Ascending aorta (tissue), 2 donors: ENCODE measurements at regions not wholly inside any gene's neighbourhood (a gene's known extent, or its start where the extent isn't known, plus 50 kb on each side); places are given as distances from the start of the nearest gene placed in this dataset.

Source experiments
- DNase-seq, 2 donors: peaks; one replicate each; pipeline ENCODE4 v3.0.0-alpha.2; 2019; ENCODE audit warnings: low spot score in 2 of 2
- H3K27ac ChIP-seq, 2 donors: fragments of 200-600 bp; sonication (generic); one replicate each; pipeline ENCODE4 v1.5.1; 2016 to 2017; ENCODE audit warnings: mild to moderate bottlenecking in 1 of 2
- H3K27me3 ChIP-seq: fragments of 200-600 bp; sonication (generic); one replicate; pipeline ENCODE4 v1.5.1; 2017
- H3K36me3 ChIP-seq, 2 donors: fragments of 200-600 bp; sonication (generic); one replicate each; pipeline ENCODE4 v1.5.1; 2016
- H3K4me1 ChIP-seq, 2 donors: fragments of 200-600 bp; sonication (generic); one replicate each; pipeline ENCODE4 v1.5.1; 2016 to 2017; ENCODE audit warnings: mild to moderate bottlenecking in 1 of 2
- H3K4me3 ChIP-seq, 2 donors: fragments of 200-600 bp; sonication (generic); one replicate each; pipeline ENCODE4 v1.5.1; 2016 to 2017; ENCODE audit warnings: mild to moderate bottlenecking in 1 of 2
- H3K9me3 ChIP-seq, 2 donors: fragments of 200-600 bp; sonication (generic); one replicate each; pipeline ENCODE4 v1.5.1; 2016
- intact Hi-C: fragments of 100-400 bp; cut with DNase I; formaldehyde crosslinking; loops from one replicate; pipeline ENCODE4 v1.15.1; 2023
- TF ChIP-seq, protein P1 (sequence below), 3 experiments: fragments of 200-600 bp in 2 of 3; fragments of 450-650 bp in 1 of 3; sonication (generic) in 2 of 3; IDR thresholded peaks; one replicate each; pipeline ENCODE4 v1.5.1; 2016 to 2019; ENCODE audit warnings: antibody characterized with exemption in 3 of 3, mild to moderate bottlenecking in 1 of 3, moderate library complexity in 1 of 3

DNA sequence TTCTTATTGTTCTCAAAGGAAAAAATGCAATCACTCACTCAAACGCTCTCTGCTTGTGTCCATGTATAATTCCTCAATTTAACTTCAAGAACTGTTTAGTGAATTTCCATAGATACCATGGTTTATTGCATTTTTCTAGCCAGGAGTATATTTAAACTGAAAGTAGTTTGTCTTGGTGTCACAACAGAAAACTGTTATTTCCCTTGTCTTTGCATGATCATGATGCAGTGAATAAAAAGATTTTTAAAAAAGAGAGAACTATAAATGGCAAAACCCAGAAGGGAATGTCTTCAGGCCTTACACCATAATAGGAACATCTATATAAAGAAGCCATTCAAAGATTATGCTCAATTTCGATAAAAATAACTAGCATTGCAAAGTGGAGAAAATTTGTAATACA lies 523.5 kb upstream of the ADGRL4 start:
- intact Hi-C loops: no loop called here
- TF ChIP-seq, protein P1, sequence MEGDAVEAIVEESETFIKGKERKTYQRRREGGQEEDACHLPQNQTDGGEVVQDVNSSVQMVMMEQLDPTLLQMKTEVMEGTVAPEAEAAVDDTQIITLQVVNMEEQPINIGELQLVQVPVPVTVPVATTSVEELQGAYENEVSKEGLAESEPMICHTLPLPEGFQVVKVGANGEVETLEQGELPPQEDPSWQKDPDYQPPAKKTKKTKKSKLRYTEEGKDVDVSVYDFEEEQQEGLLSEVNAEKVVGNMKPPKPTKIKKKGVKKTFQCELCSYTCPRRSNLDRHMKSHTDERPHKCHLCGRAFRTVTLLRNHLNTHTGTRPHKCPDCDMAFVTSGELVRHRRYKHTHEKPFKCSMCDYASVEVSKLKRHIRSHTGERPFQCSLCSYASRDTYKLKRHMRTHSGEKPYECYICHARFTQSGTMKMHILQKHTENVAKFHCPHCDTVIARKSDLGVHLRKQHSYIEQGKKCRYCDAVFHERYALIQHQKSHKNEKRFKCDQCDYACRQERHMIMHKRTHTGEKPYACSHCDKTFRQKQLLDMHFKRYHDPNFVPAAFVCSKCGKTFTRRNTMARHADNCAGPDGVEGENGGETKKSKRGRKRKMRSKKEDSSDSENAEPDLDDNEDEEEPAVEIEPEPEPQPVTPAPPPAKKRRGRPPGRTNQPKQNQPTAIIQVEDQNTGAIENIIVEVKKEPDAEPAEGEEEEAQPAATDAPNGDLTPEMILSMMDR (IDR thresholded peaks at IDR 0.05): no peak
- H3K36me3 ChIP-seq: no peaks in the 10 kb centered on the region

DNA sequence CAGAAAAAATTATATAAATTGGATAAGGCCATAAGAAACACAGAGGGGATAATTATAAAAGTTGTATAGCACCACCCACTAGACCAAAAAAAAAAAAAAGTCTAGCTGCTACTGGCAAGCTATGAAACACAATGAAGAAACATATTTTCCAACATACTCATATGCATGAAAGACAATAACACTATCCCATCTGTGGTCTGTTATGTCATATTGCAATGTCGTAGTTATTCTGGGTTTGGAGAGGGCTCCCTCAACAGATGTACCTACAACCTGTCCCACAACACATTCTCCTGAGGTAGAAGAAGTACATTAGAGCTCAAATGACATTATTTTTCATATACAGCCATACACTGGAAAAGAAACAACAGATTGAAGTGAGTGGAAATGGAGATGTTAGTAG lies 517.6 kb upstream of the ADGRL4 start:
- H3K36me3 ChIP-seq: no peaks in the 10 kb centered on the region
- H3K4me1 ChIP-seq: no peaks in the 10 kb centered on the region
- TF ChIP-seq, protein P1 (IDR thresholded peaks at IDR 0.05): no peak
- H3K27me3 ChIP-seq: no peaks in the 10 kb centered on the region
- no peak for DNase-seq
- H3K27ac ChIP-seq: no peak overlapping the region
- H3K9me3 ChIP-seq: no peaks in the 10 kb centered on the region
- intact Hi-C loops: no loop called here
- no peak overlapping the region for H3K4me3 ChIP-seq

More for the DNA sequence above, 523.5 kb upstream of the ADGRL4 start:
- H3K4me1 ChIP-seq: no peaks in the 10 kb centered on the region
- DNase-seq: no peak
- H3K9me3 ChIP-seq: no peaks in the 10 kb centered on the region
- no peaks in the 10 kb centered on the region for H3K27me3 ChIP-seq
- H3K27ac ChIP-seq: no peak overlapping the region
- no peak overlapping the region for H3K4me3 ChIP-seq

DNA sequence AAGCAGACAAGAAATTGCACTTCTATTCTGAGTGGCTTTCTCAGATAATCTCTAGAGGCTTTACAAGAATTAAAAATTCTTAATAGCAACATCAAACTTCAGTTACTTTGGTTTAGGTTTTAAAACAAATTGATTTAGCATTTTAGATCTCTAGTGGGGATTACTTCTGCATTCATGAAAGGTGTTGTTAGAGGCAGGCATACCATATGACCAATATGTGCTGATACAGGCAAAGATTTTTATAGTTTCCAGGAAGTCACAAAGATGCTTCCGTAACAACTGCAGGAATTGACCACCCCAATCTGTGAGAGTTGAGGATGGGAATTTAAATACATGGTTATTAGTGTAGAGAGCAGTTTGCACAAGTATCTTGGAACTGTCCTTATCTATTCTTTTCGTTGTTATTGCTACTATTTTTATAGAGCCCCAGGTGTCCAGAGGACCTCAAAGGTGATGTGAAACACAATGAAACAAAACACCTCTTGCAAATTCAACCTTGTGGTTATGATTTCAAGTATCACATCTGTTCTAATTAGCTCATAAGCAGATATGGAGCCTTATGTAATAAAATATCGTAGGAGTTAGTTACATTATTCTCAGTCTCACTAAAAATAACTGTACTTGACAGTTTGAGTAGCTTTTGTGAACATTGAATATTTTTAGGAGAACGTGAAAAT lies 512.7 kb upstream of the ADGRL4 start:
- Histone ChIP-seq H3K4me1 (no peaks in the 10 kb centered on the region), H3K4me3 (no peak overlapping the region), H3K9me3 (no peaks in the 10 kb centered on the region), H3K27me3 (no peaks in the 10 kb centered on the region), H3K27ac (no peak overlapping the region), H3K36me3 (no peaks in the 10 kb centered on the region)
- intact Hi-C loops: no loop called here
- TF ChIP-seq, protein P1 (IDR thresholded peaks at IDR 0.05): no peak
- DNase-seq: no peak

DNA sequence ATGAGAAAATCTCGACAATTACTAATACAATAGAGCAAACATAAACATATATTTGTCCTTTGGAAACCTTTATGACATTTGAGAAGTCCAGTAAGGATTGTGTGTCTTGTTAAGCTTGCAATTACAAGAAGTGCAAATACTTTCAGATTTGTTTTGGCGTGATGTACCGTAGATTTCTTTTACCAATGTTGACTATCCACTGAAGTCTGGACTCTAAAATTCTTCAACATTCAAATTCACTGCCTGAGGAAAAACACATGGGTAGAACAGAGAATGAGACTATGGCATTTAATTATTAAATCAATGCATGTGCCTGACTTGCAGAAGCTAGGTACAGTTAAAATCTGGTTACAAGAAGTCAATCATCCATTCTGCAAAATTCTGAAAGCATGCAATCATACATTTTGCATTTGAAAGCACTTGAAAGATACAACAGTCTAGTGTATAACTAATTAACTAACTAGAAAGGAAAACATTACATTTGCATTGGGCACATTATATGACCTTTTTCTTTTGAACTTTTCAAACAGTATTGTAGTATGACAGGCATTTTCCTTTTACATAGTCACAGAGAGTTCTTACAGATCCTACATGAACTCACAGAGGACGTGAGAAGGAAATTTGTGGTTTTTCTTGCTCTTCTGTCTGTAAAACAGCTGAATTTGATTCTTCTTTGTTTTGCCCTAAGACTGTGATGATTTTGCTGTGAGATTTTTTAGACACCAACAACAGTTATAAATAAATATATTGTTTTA lies 511.1 kb upstream of the ADGRL4 start:
- no peaks in the 10 kb centered on the region for H3K27me3 ChIP-seq
- no peaks in the 10 kb centered on the region for H3K36me3 ChIP-seq
- intact Hi-C loops: no loop called here
- H3K27ac ChIP-seq: no peak overlapping the region
- no peak overlapping the region for H3K4me3 ChIP-seq
- TF ChIP-seq, protein P1 (IDR thresholded peaks at IDR 0.05): no peak
- no peaks in the 10 kb centered on the region for H3K9me3 ChIP-seq
- DNase-seq: no peak
- H3K4me1 ChIP-seq: no peaks in the 10 kb centered on the region

DNA sequence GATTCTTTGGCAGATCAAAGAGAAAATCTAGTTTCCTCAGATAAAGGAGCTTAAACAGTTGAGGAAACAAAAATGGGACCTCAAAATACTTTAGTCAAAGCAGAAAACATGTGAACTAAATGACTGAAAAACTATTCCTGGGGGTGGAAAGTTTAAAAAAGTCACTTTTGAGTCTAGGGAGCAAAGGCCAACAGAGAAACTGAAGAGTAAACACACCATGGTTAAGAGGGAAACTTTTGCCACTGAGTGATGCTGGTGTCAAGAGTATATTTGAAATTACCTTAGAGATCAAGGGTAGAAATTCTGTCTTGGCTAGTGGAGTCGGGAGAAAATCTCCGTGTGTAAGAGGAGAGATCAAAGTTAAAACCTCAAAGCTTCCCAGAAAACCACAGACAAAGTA lies 501.2 kb upstream of the ADGRL4 start:
- no peaks in the 10 kb centered on the region for H3K4me1 ChIP-seq
- no peaks in the 10 kb centered on the region for H3K27me3 ChIP-seq
- no peaks in the 10 kb centered on the region for H3K9me3 ChIP-seq
- no peaks in the 10 kb centered on the region for H3K36me3 ChIP-seq
- intact Hi-C loops: no loop called here
- H3K4me3 ChIP-seq: no peak overlapping the region
- no peak overlapping the region for H3K27ac ChIP-seq
- TF ChIP-seq, protein P1 (IDR thresholded peaks at IDR 0.05): no peak
- DNase-seq: no peak
